ENCODE measurements at regions not wholly inside any gene's neighbourhood (a gene's known extent, or its start where the extent isn't known, plus 50 kb on each side); places are given as distances from the start of the nearest gene placed in this dataset.
"Not testable (repeated sequence)": the region's sequence is repeated elsewhere in the genome, so short reads cannot be mapped to it uniquely, and the experiment has no call there.

DNA sequence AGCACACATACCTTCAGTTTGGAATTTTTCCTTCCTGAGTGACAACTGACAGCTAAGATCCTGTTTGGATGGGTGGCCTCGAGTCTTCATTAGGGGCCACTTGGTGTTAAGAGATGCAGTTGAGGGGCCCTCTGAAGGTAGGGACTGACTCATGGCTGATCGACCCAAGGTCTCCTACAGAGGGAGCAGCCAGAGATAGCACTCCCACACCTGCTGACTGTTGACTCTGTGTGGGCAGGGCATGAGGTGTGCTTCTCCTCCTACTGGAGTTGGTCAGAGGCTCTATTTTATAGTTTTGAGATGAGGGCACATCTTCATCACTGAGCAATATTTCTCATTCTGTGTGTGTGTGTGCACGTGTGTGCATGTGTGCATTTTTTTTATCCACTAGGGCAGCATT lies 378.8 kb upstream of the PODXL start:
- TF ChIP-seq, protein P1, sequence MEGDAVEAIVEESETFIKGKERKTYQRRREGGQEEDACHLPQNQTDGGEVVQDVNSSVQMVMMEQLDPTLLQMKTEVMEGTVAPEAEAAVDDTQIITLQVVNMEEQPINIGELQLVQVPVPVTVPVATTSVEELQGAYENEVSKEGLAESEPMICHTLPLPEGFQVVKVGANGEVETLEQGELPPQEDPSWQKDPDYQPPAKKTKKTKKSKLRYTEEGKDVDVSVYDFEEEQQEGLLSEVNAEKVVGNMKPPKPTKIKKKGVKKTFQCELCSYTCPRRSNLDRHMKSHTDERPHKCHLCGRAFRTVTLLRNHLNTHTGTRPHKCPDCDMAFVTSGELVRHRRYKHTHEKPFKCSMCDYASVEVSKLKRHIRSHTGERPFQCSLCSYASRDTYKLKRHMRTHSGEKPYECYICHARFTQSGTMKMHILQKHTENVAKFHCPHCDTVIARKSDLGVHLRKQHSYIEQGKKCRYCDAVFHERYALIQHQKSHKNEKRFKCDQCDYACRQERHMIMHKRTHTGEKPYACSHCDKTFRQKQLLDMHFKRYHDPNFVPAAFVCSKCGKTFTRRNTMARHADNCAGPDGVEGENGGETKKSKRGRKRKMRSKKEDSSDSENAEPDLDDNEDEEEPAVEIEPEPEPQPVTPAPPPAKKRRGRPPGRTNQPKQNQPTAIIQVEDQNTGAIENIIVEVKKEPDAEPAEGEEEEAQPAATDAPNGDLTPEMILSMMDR (IDR thresholded peaks at IDR 0.05), result no peak
- intact Hi-C loops (cut with DNase I; ENCODE audit: low total_unique reads), result no loop called here
- H3K27me3 ChIP-seq, result peaks cover 0 to 6% of the 10 kb centered on the region in 2 donors
- H3K4me1 ChIP-seq, result no peaks in the 10 kb centered on the region
- no peak for DNase-seq
- H3K27ac ChIP-seq, result no peak overlapping the region
- no peaks in the 10 kb centered on the region for H3K9me3 ChIP-seq
- H3K36me3 ChIP-seq, result no peaks in the 10 kb centered on the region
- no peak overlapping the region for H3K4me3 ChIP-seq

- H3K36me3 ChIP-seq, result no peaks in the 10 kb centered on the region
- DNase-seq, result no peak
- H3K9me3 ChIP-seq, result no peaks in the 10 kb centered on the region
- peaks cover 0 to 13% of the 10 kb centered on the region in 2 donors for H3K27me3 ChIP-seq
- no peak overlapping the region for H3K27ac ChIP-seq
- intact Hi-C loops (cut with DNase I; ENCODE audit: low total_unique reads), result no loop called here
- no peak overlapping the region for H3K4me3 ChIP-seq
- TF ChIP-seq, protein P1 (IDR thresholded peaks at IDR 0.05), result no peak
- H3K4me1 ChIP-seq, result no peaks in the 10 kb centered on the region
Observed at GRCh38 chr7:131934452-131934851, 378.0 kb upstream of the PODXL start.

- TF ChIP-seq, protein P1 (IDR thresholded peaks at IDR 0.05), result no peak
- Histone ChIP-seq H3K9me3 (no peaks in the 10 kb centered on the region), H3K27me3 (peaks cover 0 to 15% of the 10 kb centered on the region in 2 donors), H3K4me1 (no peaks in the 10 kb centered on the region), H3K27ac (no peak overlapping the region), H3K36me3 (no peaks in the 10 kb centered on the region), H3K4me3 (no peak overlapping the region)
- no peak for DNase-seq
- intact Hi-C loops (cut with DNase I; ENCODE audit: low total_unique reads), result no loop called here
Observed at GRCh38 chr7:131933751-131934289, 377.4 kb upstream of the PODXL start.

- H3K9me3 ChIP-seq; H3K4me3 ChIP-seq; H3K27ac ChIP-seq; intact Hi-C loops (cut with DNase I; ENCODE audit: low total_unique reads); DNase-seq; H3K36me3 ChIP-seq; H3K4me1 ChIP-seq: not testable (repeated sequence)
- H3K27me3 ChIP-seq, result peaks cover 0 to 17% of the 10 kb centered on the region in 2 donors
Observed at GRCh38 chr7:131933219-131933618, 376.8 kb upstream of the PODXL start.

- intact Hi-C loops (cut with DNase I; ENCODE audit: low total_unique reads), result no loop called here
- TF ChIP-seq, protein P1 (IDR thresholded peaks at IDR 0.05), result no peak
- peaks cover 0 to 25% of the 10 kb centered on the region in 2 donors for H3K27me3 ChIP-seq
- DNase-seq, result no peak
- H3K36me3 ChIP-seq, result no peaks in the 10 kb centered on the region
- no peaks in the 10 kb centered on the region for H3K9me3 ChIP-seq
- no peaks in the 10 kb centered on the region for H3K4me1 ChIP-seq
- H3K4me3 ChIP-seq, result no peak overlapping the region
- H3K27ac ChIP-seq, result no peak overlapping the region
Observed at GRCh38 chr7:131932271-131932670, 375.8 kb upstream of the PODXL start.

GRCh38 chr7:131931370-131931769 lies 374.9 kb upstream of the PODXL start:
- intact Hi-C loops (cut with DNase I; ENCODE audit: low total_unique reads), result no loop called here
- Histone ChIP-seq H3K27ac (no peak overlapping the region), H3K27me3 (peaks cover 0 to 25% of the 10 kb centered on the region in 2 donors), H3K4me1 (no peaks in the 10 kb centered on the region), H3K36me3 (no peaks in the 10 kb centered on the region), H3K9me3 (no peaks in the 10 kb centered on the region), H3K4me3 (no peak overlapping the region)
- TF ChIP-seq, protein P1 (IDR thresholded peaks at IDR 0.05), result no peak
- DNase-seq, result no peak
